A549 (cell line): ENCODE measurements at regions not wholly inside any gene's neighbourhood (a gene's known extent, or its start where the extent isn't known, plus 50 kb on each side); places are given as distances from the start of the nearest gene placed in this dataset.

Experiments used
- ATAC-seq, 2 experiments: fragments of 200-7000 bp in 1 of 2; fragments of >200 bp in 1 of 2; cut with Nextera tagmentation in 1 of 2; cut with Tn5 transposase in 1 of 2; 3 replicates each; pipeline versions ENCODE4 v1.8.0 to v1.9.1; 2018 to 2020; ENCODE audit warnings: mild to moderate bottlenecking in 1 of 2, moderate library complexity in 1 of 2
- CTCF ChIA-PET: fragments of 300-600 bp; sonication (Branson Sonifier 250); formaldehyde crosslinking; extraction: SDS; loops from one replicate; lab custom pipeline; 2021; ENCODE audit warnings: antibody characterized with exemption, inconsistent platforms; lab: Yijun Ruan, JAX
- POLR2A ChIA-PET: fragments of 350-600 bp; formaldehyde crosslinking; extraction: SDS; loops from one replicate; lab custom pipeline; 2021; ENCODE audit warnings: antibody characterized with exemption, inconsistent platforms; lab: Yijun Ruan, JAX
- DNase-seq, 2 experiments: peaks; one replicate each; pipeline versions ENCODE4 v3.0.0 to v3.0.0-alpha.2; 2011 to 2016; ENCODE audit warnings: low read depth in 1 of 2, low spot score in 1 of 2
- FAIRE-seq: peaks from 2 replicates; lab custom pipeline; 2011; peaks lifted over from hg19 to GRCh38; lab: Jason Lieb, UNC
- H3K27ac ChIP-seq, 2 experiments: fragments of >200 bp; sonication (Bioruptor Twin); formaldehyde crosslinking; 3 replicates each; pipeline ENCODE4 v1.5.1; 2016 to 2017
- H3K4me1 ChIP-seq: fragments of >200 bp; sonication (Bioruptor Twin); formaldehyde crosslinking; 3 replicates; pipeline ENCODE4 v1.6.1; 2016
- H3K4me2 ChIP-seq: fragments of >200 bp; sonication (Bioruptor Twin); formaldehyde crosslinking; 3 replicates; pipeline ENCODE4 v1.6.1; 2016
- H3K4me3 ChIP-seq: fragments of >200 bp; sonication (Bioruptor Twin); formaldehyde crosslinking; 3 replicates; pipeline ENCODE4 v1.5.1; 2016
- H3K9me3 ChIP-seq: fragments of >200 bp; sonication (Bioruptor Twin); formaldehyde crosslinking; 3 replicates; pipeline ENCODE4 v1.6.1; 2016
- BHLHE40 ChIP-seq: IDR thresholded peaks from 2 replicates; pipeline ENCODE4 v1.6.1; 2012; ENCODE audit warnings: low read depth, low read length, inconsistent platforms
- CBX2 ChIP-seq: fragments of 200-600 bp; sonication (generic); IDR thresholded peaks from 2 replicates; pipeline ENCODE4 v1.6.1; 2016; ENCODE audit warnings: low read depth, mild to moderate bottlenecking, borderline replicate concordance
- CHD2 ChIP-seq: fragments of 150-350 bp; IDR thresholded peaks from 2 replicates; pipeline ENCODE4 v1.6.1; 2014; ENCODE audit warnings: low read length; ENCODE audit not compliant: partially characterized antibody
- CHD4 ChIP-seq: fragments of 200-600 bp; sonication (generic); IDR thresholded peaks from 2 replicates; pipeline ENCODE4 v1.6.1; 2016; ENCODE audit warnings: antibody characterized with exemption, mild to moderate bottlenecking, borderline replicate concordance
- EP300 ChIP-seq, 2 experiments: fragments of >200 bp; sonication (Bioruptor Twin); formaldehyde crosslinking; IDR thresholded peaks; 2 replicates in 1 of 2; 3 replicates in 1 of 2; pipeline ENCODE4 v1.6.1; 2016 to 2017
- FOXS1 ChIP-seq: fragments of 250-450 bp; sonication (Bioruptor Pico); IDR thresholded peaks from 2 replicates; pipeline ENCODE4 v1.5.0; 2020; ENCODE audit warnings: mild to moderate bottlenecking, moderate library complexity
- HDAC2 ChIP-seq: fragments of 200-600 bp; sonication (generic); IDR thresholded peaks from 2 replicates; pipeline ENCODE4 v1.6.1; 2016
- HOXB13 ChIP-seq: fragments of 250-450 bp; sonication (Bioruptor Pico); IDR thresholded peaks from 2 replicates; pipeline ENCODE4 v1.5.0; 2020; ENCODE audit warnings: low read depth, mild to moderate bottlenecking, moderate library complexity
- HOXB5 ChIP-seq: fragments of 250-450 bp; sonication (Bioruptor Pico); IDR thresholded peaks from 2 replicates; pipeline ENCODE4 v1.5.0; 2020; ENCODE audit warnings: mild to moderate bottlenecking, moderate library complexity
- KDM1A ChIP-seq: fragments of 200-600 bp; sonication (generic); IDR thresholded peaks from 2 replicates; pipeline ENCODE4 v1.6.1; 2016; ENCODE audit warnings: low read depth, mild to moderate bottlenecking
- KDM5A ChIP-seq: fragments of 200-600 bp; sonication (generic); IDR thresholded peaks from 2 replicates; pipeline ENCODE4 v1.6.1; 2016; ENCODE audit warnings: antibody characterized with exemption, mild to moderate bottlenecking
- MAZ ChIP-seq: fragments of 150-350 bp; IDR thresholded peaks from 2 replicates; pipeline ENCODE4 v1.6.1; 2014; ENCODE audit warnings: antibody characterized with exemption, low read depth, low read length, borderline replicate concordance
- NFE2L2 ChIP-seq: fragments of 150-350 bp; conservative IDR thresholded peaks from 2 replicates; pipeline ENCODE4 v1.6.1; 2014; ENCODE audit warnings: low read length
- NPAS2 ChIP-seq: fragments of 250-450 bp; sonication (Bioruptor Pico); IDR thresholded peaks from 2 replicates; pipeline ENCODE4 v1.8.0; 2022; ENCODE audit warnings: mild to moderate bottlenecking, moderate library complexity, borderline replicate concordance
- PHF8 ChIP-seq: fragments of 200-600 bp; sonication (generic); IDR thresholded peaks from 2 replicates; pipeline ENCODE4 v1.6.1; 2016; ENCODE audit warnings: low read depth, mild to moderate bottlenecking, antibody characterized with exemption, moderate library complexity, borderline replicate concordance
- POLR2A ChIP-seq: IDR thresholded peaks from 2 replicates; pipeline ENCODE4 v1.6.1; 2012; ENCODE audit warnings: mild to moderate bottlenecking, low read length
- RARB ChIP-seq: fragments of 250-450 bp; sonication (Bioruptor Pico); IDR thresholded peaks from 2 replicates; pipeline ENCODE4 v1.8.0; 2021; ENCODE audit warnings: mild to moderate bottlenecking, moderate library complexity
- RFX5 ChIP-seq: fragments of 450-650 bp; IDR thresholded peaks from 2 replicates; pipeline ENCODE4 v1.7.1; 2014; ENCODE audit warnings: antibody characterized with exemption, mild to moderate bottlenecking, moderate library complexity
- SMC3 ChIP-seq: fragments of >200 bp; sonication (Bioruptor Twin); formaldehyde crosslinking; IDR thresholded peaks from 3 replicates; pipeline ENCODE4 v1.6.1; 2018; ENCODE audit warnings: inconsistent platforms
- ZC3H11A ChIP-seq: fragments of 450-650 bp; IDR thresholded peaks from 2 replicates; pipeline ENCODE4 v1.6.1; 2014; ENCODE audit warnings: antibody characterized with exemption, mild to moderate bottlenecking
- ZFP36 ChIP-seq: fragments of 450-650 bp; IDR thresholded peaks from 2 replicates; pipeline ENCODE4 v1.6.1; 2014; ENCODE audit warnings: borderline replicate concordance; ENCODE audit not compliant: partially characterized antibody
- ZNF302 ChIP-seq: fragments of 250-450 bp; sonication (Bioruptor Pico); IDR thresholded peaks from 2 replicates; pipeline ENCODE4 v1.9.0; 2021; ENCODE audit warnings: inconsistent platforms, mild to moderate bottlenecking, moderate library complexity
- WGBS: methylation state at CpG from one replicate; pipeline ENCODE4 v1.1.6; 2017; ENCODE audit errors: missing lambda C conversion rate; 5-methylcytosine and 5-hydroxymethylcytosine counted together
- TF ChIP-seq, protein P1 (sequence below): fragments of >200 bp; sonication (Bioruptor Twin); formaldehyde crosslinking; IDR thresholded peaks from 2 replicates; pipeline ENCODE4 v1.6.1; 2016
- TF ChIP-seq, protein P2 (sequence below): IDR thresholded peaks from 2 replicates; pipeline ENCODE4 v1.6.1; 2012
- TF ChIP-seq, protein P3 (sequence below): IDR thresholded peaks from 2 replicates; pipeline ENCODE4 v1.6.1; 2012; ENCODE audit warnings: low read depth, borderline replicate concordance

DNA sequence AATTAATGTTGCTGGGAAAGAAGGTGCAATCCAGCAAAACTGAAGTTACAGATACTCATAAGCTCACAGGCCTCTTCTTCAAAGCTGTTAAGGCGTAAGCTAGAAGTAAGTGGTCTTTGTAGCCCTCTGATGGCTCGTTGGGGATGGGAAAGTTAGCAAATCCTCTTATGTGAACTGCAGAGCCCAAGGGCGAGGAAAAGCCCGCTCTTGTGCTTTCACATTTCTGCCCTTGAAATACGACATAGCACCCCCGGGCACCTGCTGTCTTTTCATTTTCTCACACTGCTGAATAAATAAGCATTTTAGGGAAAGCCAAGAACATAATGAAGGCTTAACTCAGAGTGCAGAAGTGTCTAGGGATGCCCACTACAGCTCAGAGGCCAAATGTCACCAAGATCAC is 73.1 kb upstream of the SORBS2 start:
- H3K9me3 ChIP-seq = 0 out of 3 replicates have a peak, but pooled peaks cover 3% of the 10 kb centered on the region
- no peaks in the 10 kb centered on the region for H3K4me1 ChIP-seq
- WGBS = 60% methylated on average over 6 of the region's 6 CpGs
- no peak overlapping the region for H3K4me3 ChIP-seq
- CTCF ChIA-PET = no interaction called here
- no peak overlapping the region for H3K4me2 ChIP-seq
- FAIRE-seq (no peak), ATAC-seq (no peak)
- TF ChIP-seq ZC3H11A = no peak
- TF ChIP-seq HDAC2 = no peak
- TF ChIP-seq, protein P1, sequence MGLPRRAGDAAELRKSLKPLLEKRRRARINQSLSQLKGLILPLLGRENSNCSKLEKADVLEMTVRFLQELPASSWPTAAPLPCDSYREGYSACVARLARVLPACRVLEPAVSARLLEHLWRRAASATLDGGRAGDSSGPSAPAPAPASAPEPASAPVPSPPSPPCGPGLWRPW = no peak
- no peak for TF ChIP-seq RFX5
- no peak for TF ChIP-seq KDM5A
- no peak for TF ChIP-seq SMC3
- no peak for TF ChIP-seq KDM1A
- no peak for TF ChIP-seq FOXS1 (CRISPR knock-in tag)
- TF ChIP-seq POLR2A = no peak
- no peak for TF ChIP-seq CHD2
- no peak for TF ChIP-seq NPAS2 (CRISPR knock-in tag)
- TF ChIP-seq ZFP36 = no peak
- no peak for TF ChIP-seq EP300 (IDR thresholded peaks at IDR 0.05)
- TF ChIP-seq HOXB13 (CRISPR knock-in tag) = no peak
- TF ChIP-seq, protein P2, sequence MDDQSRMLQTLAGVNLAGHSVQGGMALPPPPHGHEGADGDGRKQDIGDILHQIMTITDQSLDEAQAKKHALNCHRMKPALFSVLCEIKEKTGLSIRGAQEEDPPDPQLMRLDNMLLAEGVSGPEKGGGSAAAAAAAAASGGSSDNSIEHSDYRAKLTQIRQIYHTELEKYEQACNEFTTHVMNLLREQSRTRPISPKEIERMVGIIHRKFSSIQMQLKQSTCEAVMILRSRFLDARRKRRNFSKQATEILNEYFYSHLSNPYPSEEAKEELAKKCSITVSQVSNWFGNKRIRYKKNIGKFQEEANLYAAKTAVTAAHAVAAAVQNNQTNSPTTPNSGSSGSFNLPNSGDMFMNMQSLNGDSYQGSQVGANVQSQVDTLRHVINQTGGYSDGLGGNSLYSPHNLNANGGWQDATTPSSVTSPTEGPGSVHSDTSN = no peak
- TF ChIP-seq, all 56 proteins: peak for 0
- H3K27ac ChIP-seq = no peak overlapping the region
- no peak for DNase-seq
- POLR2A ChIA-PET = no interaction called here

DNA sequence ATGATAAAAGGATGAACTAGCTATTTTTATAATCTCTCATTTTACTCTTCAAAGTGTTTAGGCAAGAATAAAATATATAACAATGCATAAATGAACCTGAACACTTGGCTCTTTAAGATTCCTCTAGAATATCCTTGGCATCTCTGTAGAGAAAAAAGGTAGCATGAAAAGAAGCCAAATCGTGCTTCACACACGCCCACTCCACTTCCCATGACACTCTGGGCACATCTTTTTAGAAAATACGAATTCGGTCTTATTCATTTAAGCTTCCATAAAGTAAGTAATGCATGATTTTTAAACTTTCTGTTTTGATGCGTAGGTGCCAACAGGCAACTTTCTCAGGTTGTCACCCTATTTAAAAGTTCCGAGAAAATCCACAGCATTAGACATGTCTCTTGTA is 73.6 kb upstream of the SORBS2 start:
- ChIA-PET CTCF (no interaction called here), POLR2A (no interaction called here)
- DNase-seq (no peak), FAIRE-seq (no peak), ATAC-seq (no peak)
- Histone ChIP-seq H3K4me1 (no peaks in the 10 kb centered on the region), H3K27ac (no peak overlapping the region), H3K9me3 (0 out of 3 replicates have a peak, but pooled peaks cover 3% of the 10 kb centered on the region), H3K4me3 (no peak overlapping the region), H3K4me2 (no peak overlapping the region)
- TF ChIP-seq HOXB13 (CRISPR knock-in tag) = no peak
- TF ChIP-seq KDM5A = no peak
- no peak for TF ChIP-seq BHLHE40
- 58% methylated on average over 6 of the region's 6 CpGs for WGBS

DNA sequence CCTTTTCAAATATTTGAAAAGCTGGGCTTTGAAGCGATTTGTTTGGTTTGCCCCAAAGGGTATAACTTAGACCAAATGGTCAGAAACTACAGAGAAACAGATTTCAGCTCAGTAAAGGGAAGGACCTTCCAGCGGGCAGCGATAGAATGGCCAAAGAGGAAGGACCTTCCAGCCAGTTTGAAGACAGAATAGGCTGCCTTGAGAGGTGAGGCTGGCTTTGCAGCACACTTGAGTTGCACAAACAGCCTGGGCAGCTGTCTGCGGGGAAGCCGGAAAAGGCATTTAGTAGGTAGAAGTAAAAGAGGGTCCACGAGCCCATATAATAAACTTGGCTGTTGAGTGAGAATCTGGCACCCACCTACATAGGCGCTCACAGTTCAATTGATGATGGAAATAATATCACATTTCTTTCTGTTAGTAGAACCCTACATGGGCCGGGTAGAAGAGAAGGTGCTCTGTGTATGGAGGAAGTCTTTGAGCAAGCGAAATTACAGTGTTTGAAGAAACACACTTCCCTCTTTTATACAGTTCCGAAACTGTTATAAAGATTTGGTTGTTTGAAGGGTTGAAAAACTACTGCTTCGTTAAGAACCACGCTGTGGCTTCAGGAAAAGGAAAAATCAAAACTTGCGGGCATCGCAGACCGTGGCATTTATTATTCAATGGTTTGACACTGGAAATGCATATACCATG is 75.0 kb upstream of the SORBS2 start:
- H3K27ac ChIP-seq = no peak overlapping the region
- DNase-seq = no peak
- ChIA-PET POLR2A (no interaction called here), CTCF (no interaction called here)
- 72% methylated on average over 15 of the region's 15 CpGs for WGBS
- no peak overlapping the region for H3K4me2 ChIP-seq
- H3K9me3 ChIP-seq = 0 out of 3 replicates have a peak, but pooled peaks cover 3% of the 10 kb centered on the region
- H3K4me1 ChIP-seq = no peaks in the 10 kb centered on the region
- no peak for ATAC-seq
- no peak for FAIRE-seq
- H3K4me3 ChIP-seq = no peak overlapping the region
- TF ChIP-seq HOXB5 (CRISPR knock-in tag) (no peak), PHF8 (no peak), HOXB13 (CRISPR knock-in tag) (no peak), NFE2L2 (no peak), KDM5A (no peak), KDM1A (no peak), CHD4 (no peak), ZC3H11A (no peak), CBX2 (no peak), ZNF302 (CRISPR knock-in tag) (no peak), MAZ (no peak), HDAC2 (no peak), RARB (no peak)
- TF ChIP-seq, protein P3, sequence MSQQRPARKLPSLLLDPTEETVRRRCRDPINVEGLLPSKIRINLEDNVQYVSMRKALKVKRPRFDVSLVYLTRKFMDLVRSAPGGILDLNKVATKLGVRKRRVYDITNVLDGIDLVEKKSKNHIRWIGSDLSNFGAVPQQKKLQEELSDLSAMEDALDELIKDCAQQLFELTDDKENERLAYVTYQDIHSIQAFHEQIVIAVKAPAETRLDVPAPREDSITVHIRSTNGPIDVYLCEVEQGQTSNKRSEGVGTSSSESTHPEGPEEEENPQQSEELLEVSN = no peak
